LNCaP clone FGC (cell line): ENCODE measurements at regions not wholly inside any gene's neighbourhood (a gene's known extent, or its start where the extent isn't known, plus 50 kb on each side); places are given as distances from the start of the nearest gene placed in this dataset.

Experiments
- DNase-seq: peaks from one replicate; pipeline ENCODE4 v3.0.0-alpha.2; 2011; ENCODE audit warnings: low read depth
- H3K4me3 ChIP-seq: 2 replicates; pipeline ENCODE4 v1.5.1; 2011; ENCODE audit warnings: mild to moderate bottlenecking, low read depth, low read length, control low read depth
- CTCF ChIP-seq: IDR thresholded peaks from 2 replicates; pipeline ENCODE4 v1.5.1; 2012; ENCODE audit warnings: mild to moderate bottlenecking; ENCODE audit not compliant: control insufficient read depth, insufficient read depth; ENCODE audit errors: extremely low read depth

- DNase-seq = no peak
- no peak overlapping the region for H3K4me3 ChIP-seq
- no peak for TF ChIP-seq CTCF
Observed at GRCh38 chr15:29560896-29561295, 261.4 kb downstream of the TJP1 start.

GRCh38 chr15:29558261-29558660, 264.0 kb downstream of the TJP1 start:
- TF ChIP-seq CTCF = no peak
- no peak overlapping the region for H3K4me3 ChIP-seq
- DNase-seq = no peak

GRCh38 chr15:29557171-29557570, 265.1 kb downstream of the TJP1 start:
- no peak for DNase-seq
- TF ChIP-seq CTCF = no peak
- H3K4me3 ChIP-seq = no peak overlapping the region

GRCh38 chr15:29556380-29556779, 265.9 kb downstream of the TJP1 start:
- H3K4me3 ChIP-seq = no peak overlapping the region
- no peak for TF ChIP-seq CTCF
- DNase-seq = no peak

GRCh38 chr15:29554531-29554930, 267.7 kb downstream of the TJP1 start:
- H3K4me3 ChIP-seq = no peak overlapping the region
- no peak for DNase-seq
- TF ChIP-seq CTCF = no peak

GRCh38 chr15:29550834-29551465, 271.3 kb downstream of the TJP1 start:
- no peak overlapping the region for H3K4me3 ChIP-seq
- DNase-seq = no peak
- no peak for TF ChIP-seq CTCF

GRCh38 chr15:29548006-29548405, 274.3 kb downstream of the TJP1 start:
- H3K4me3 ChIP-seq = no peak overlapping the region
- no peak for DNase-seq
- TF ChIP-seq CTCF = no peak
